ENCODE measurements at regions not wholly inside any gene's neighbourhood (a gene's known extent, or its start where the extent isn't known, plus 50 kb on each side); places are given as distances from the start of the nearest gene placed in this dataset.
"Not testable (repeated sequence)": the region's sequence is repeated elsewhere in the genome, so short reads cannot be mapped to it uniquely, and the experiment has no call there.

DNA sequence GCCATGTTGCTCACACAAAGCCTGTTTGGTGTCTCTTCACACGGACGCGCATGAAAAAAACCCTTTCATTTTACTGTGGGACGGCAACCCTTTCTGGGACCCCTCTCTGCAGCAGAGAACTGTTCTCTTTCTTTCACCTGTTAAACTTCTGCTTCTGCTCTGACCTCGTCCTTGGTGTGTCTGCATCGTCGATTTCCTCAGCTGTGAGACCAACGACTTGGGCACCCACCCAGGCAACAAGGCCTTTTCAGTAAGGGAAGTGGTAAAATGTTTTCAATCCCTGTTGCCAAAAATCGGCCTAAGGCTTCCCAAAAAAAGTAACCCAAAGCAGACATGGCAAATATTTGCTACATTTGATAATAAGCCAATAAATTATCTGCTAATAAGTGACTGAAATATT lies 515.3 kb downstream of the IRS2 start:
- H2AFZ ChIP-seq (ENCODE audit: insufficient read depth, low read depth, low read length, poor library complexity, severe bottlenecking) = no peak overlapping the region
- H3K4me1 ChIP-seq (ENCODE audit: control insufficient read depth in 1 of 2, insufficient read depth in 2 of 2, low read length in 2 of 2) = no peaks in the 10 kb centered on the region
- peak overlapping the region in 1 of 7 donors; percentile 82 for H3K27ac Mint-ChIP-seq
- H3K4me2 ChIP-seq (replicated peaks; ENCODE audit: extremely low read depth, low read length, poor library complexity, severe bottlenecking) = no peak overlapping the region
- intact Hi-C loops (cut with micrococcal nuclease) = no loop called here
- TF ChIP-seq, protein P1, sequence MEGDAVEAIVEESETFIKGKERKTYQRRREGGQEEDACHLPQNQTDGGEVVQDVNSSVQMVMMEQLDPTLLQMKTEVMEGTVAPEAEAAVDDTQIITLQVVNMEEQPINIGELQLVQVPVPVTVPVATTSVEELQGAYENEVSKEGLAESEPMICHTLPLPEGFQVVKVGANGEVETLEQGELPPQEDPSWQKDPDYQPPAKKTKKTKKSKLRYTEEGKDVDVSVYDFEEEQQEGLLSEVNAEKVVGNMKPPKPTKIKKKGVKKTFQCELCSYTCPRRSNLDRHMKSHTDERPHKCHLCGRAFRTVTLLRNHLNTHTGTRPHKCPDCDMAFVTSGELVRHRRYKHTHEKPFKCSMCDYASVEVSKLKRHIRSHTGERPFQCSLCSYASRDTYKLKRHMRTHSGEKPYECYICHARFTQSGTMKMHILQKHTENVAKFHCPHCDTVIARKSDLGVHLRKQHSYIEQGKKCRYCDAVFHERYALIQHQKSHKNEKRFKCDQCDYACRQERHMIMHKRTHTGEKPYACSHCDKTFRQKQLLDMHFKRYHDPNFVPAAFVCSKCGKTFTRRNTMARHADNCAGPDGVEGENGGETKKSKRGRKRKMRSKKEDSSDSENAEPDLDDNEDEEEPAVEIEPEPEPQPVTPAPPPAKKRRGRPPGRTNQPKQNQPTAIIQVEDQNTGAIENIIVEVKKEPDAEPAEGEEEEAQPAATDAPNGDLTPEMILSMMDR (IDR thresholded peaks at IDR 0.05) = no peak
- no peaks in the 10 kb centered on the region for H3K9me3 ChIP-seq (replicated peaks in 1 of 2; ENCODE audit: control insufficient read depth in 1 of 2, insufficient read depth in 1 of 2, low read length in 2 of 2)
- H3K36me3 ChIP-seq (replicated peaks in 1 of 2; ENCODE audit: control insufficient read depth in 1 of 2, insufficient read depth in 2 of 2, low read length in 2 of 2) = no peaks in the 10 kb centered on the region
- H3K36me3 Mint-ChIP-seq = no peaks in the 10 kb centered on the region
- H3K9ac ChIP-seq (ENCODE audit: insufficient read depth, low read length, poor library complexity, severe bottlenecking) = no peak overlapping the region
- 61% methylated on average over 5 of the region's 9 CpGs for WGBS (ENCODE audit: insufficient coverage)
- no peak overlapping the region for H3K27ac ChIP-seq (ENCODE audit: low read depth in 1 of 2, low read length in 2 of 2)
- peaks cover 3 to 6% (median 4%) of the 10 kb centered on the region in 3 donors for H3K27me3 Mint-ChIP-seq (ENCODE audit: low read depth in 3 of 3)
- H3K4me1 Mint-ChIP-seq = peaks cover 7% of the 10 kb centered on the region
- DNase-seq = no peak
- no peaks in the 10 kb centered on the region for H3K79me2 ChIP-seq (ENCODE audit: insufficient read depth, low read length)
- H3K4me3 Mint-ChIP-seq = no peak overlapping the region
- H4K20me1 ChIP-seq (ENCODE audit: insufficient read depth, low read length) = no peaks in the 10 kb centered on the region
- no peaks in the 10 kb centered on the region for H3K27me3 ChIP-seq (ENCODE audit: control insufficient read depth in 2 of 2, insufficient read depth in 2 of 2, low read length in 2 of 2)
- no peak overlapping the region for H3K4me3 ChIP-seq (replicated peaks in 1 of 3; ENCODE audit: low read depth in 2 of 3, low read length in 3 of 3)
- peaks cover 0 to 7% (median 2%) of the 10 kb centered on the region in 7 donors for H3K9me3 Mint-ChIP-seq

DNA sequence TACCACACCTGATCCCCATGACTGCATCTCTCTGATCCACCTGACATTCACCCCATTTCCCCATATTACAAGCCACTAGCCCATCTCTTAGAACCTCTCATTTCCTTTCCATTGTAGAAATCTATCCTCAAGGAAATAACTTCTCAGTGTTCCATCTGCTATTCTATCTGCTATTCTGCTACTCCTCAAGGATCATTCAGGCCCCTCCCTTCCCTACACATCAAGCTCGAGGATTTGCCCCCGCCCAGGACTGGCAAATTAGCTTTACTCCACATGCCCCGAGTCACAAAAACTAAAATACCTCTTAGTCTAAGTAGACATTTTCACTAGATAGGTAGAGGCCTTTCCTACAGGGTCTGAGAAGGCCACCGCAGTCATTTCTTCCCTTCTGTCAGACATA lies 517.0 kb downstream of the IRS2 start:
- H3K4me1 ChIP-seq (ENCODE audit: control insufficient read depth in 1 of 2, insufficient read depth in 2 of 2, low read length in 2 of 2); H3K27ac ChIP-seq (ENCODE audit: low read depth in 1 of 2, low read length in 2 of 2); H3K4me2 ChIP-seq (replicated peaks; ENCODE audit: extremely low read depth, low read length, poor library complexity, severe bottlenecking); H3K4me1 Mint-ChIP-seq; intact Hi-C loops (cut with micrococcal nuclease); DNase-seq; H3K36me3 Mint-ChIP-seq; H2AFZ ChIP-seq (ENCODE audit: insufficient read depth, low read depth, low read length, poor library complexity, severe bottlenecking); H3K9me3 ChIP-seq (replicated peaks in 1 of 2; ENCODE audit: control insufficient read depth in 1 of 2, insufficient read depth in 1 of 2, low read length in 2 of 2); H3K36me3 ChIP-seq (replicated peaks in 1 of 2; ENCODE audit: control insufficient read depth in 1 of 2, insufficient read depth in 2 of 2, low read length in 2 of 2); H3K27ac Mint-ChIP-seq; H3K27me3 Mint-ChIP-seq (ENCODE audit: low read depth in 3 of 3); H3K4me3 ChIP-seq (replicated peaks in 1 of 3; ENCODE audit: low read depth in 2 of 3, low read length in 3 of 3); H3K9me3 Mint-ChIP-seq; H4K20me1 ChIP-seq (ENCODE audit: insufficient read depth, low read length); H3K27me3 ChIP-seq (ENCODE audit: control insufficient read depth in 2 of 2, insufficient read depth in 2 of 2, low read length in 2 of 2); H3K79me2 ChIP-seq (ENCODE audit: insufficient read depth, low read length); H3K9ac ChIP-seq (ENCODE audit: insufficient read depth, low read length, poor library complexity, severe bottlenecking); H3K4me3 Mint-ChIP-seq: not testable (repeated sequence)
- no CpG with 5 or more reads among the region's 4 CpGs for WGBS (ENCODE audit: insufficient coverage)

DNA sequence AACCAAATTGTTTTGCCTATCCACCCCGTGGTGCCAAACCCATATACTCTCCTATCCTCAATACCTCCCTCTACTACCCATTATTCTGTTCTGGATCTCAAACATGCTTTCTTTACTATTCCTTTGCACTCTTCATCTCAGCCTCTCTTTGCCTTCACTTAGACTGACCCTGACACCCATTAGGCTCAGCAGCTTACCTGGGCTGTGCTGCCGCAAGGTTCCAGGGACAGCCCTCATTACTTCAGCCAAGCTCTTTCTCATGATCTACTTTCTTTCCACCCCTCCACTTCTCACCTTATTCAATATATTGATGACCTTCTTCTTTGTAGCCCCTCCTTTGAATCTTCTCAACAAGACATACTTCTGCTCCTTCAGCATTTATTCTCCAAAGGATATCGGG lies 517.9 kb downstream of the IRS2 start:
- 100% methylated on average over 2 of the region's 3 CpGs for WGBS (ENCODE audit: insufficient coverage)
- not testable (repeated sequence) for DNase-seq

DNA sequence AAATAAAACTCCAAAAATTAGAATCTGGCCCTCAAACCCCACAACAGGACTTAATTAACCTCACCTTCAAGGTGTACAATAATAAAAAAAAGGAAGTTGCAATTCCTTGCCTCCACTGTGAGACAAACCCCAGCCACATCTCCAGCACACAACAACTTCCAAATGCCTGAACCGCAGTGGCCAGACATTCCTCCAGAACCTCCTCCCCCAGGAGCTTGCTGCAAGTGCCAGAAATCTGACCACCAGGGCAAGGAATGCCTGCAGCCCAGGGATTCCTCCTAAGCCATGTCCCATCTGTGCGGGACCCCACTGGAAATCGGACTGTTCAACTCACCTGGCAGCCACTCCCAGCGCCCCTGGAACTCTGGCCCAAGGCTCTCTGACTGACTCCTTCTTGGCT lies 519.0 kb downstream of the IRS2 start:
- H3K9ac ChIP-seq (ENCODE audit: insufficient read depth, low read length, poor library complexity, severe bottlenecking); H3K4me1 Mint-ChIP-seq; H2AFZ ChIP-seq (ENCODE audit: insufficient read depth, low read depth, low read length, poor library complexity, severe bottlenecking); H3K36me3 ChIP-seq (replicated peaks in 1 of 2; ENCODE audit: control insufficient read depth in 1 of 2, insufficient read depth in 2 of 2, low read length in 2 of 2); H4K20me1 ChIP-seq (ENCODE audit: insufficient read depth, low read length); H3K79me2 ChIP-seq (ENCODE audit: insufficient read depth, low read length); DNase-seq; H3K27me3 ChIP-seq (ENCODE audit: control insufficient read depth in 2 of 2, insufficient read depth in 2 of 2, low read length in 2 of 2); H3K27ac ChIP-seq (ENCODE audit: low read depth in 1 of 2, low read length in 2 of 2); H3K9me3 Mint-ChIP-seq; H3K4me3 ChIP-seq (replicated peaks in 1 of 3; ENCODE audit: low read depth in 2 of 3, low read length in 3 of 3); H3K9me3 ChIP-seq (replicated peaks in 1 of 2; ENCODE audit: control insufficient read depth in 1 of 2, insufficient read depth in 1 of 2, low read length in 2 of 2); H3K4me2 ChIP-seq (replicated peaks; ENCODE audit: extremely low read depth, low read length, poor library complexity, severe bottlenecking); H3K4me3 Mint-ChIP-seq; H3K36me3 Mint-ChIP-seq; intact Hi-C loops (cut with micrococcal nuclease); H3K4me1 ChIP-seq (ENCODE audit: control insufficient read depth in 1 of 2, insufficient read depth in 2 of 2, low read length in 2 of 2): not testable (repeated sequence)
- WGBS (ENCODE audit: insufficient coverage) = 83% methylated on average over 3 of the region's 4 CpGs
- H3K27ac Mint-ChIP-seq = peak overlapping the region in 1 of 7 donors; percentile 48
- peaks cover 4 to 12% (median 5%) of the 10 kb centered on the region in 3 donors for H3K27me3 Mint-ChIP-seq (ENCODE audit: low read depth in 3 of 3)

More for the DNA sequence above, 517.9 kb downstream of the IRS2 start:
- H4K20me1 ChIP-seq (ENCODE audit: insufficient read depth, low read length); H3K27me3 Mint-ChIP-seq (ENCODE audit: low read depth in 3 of 3); H3K4me3 ChIP-seq (replicated peaks in 1 of 3; ENCODE audit: low read depth in 2 of 3, low read length in 3 of 3); H3K9ac ChIP-seq (ENCODE audit: insufficient read depth, low read length, poor library complexity, severe bottlenecking); H3K79me2 ChIP-seq (ENCODE audit: insufficient read depth, low read length); H3K9me3 Mint-ChIP-seq; H3K27me3 ChIP-seq (ENCODE audit: control insufficient read depth in 2 of 2, insufficient read depth in 2 of 2, low read length in 2 of 2); H3K36me3 Mint-ChIP-seq; H3K36me3 ChIP-seq (replicated peaks in 1 of 2; ENCODE audit: control insufficient read depth in 1 of 2, insufficient read depth in 2 of 2, low read length in 2 of 2); H3K27ac ChIP-seq (ENCODE audit: low read depth in 1 of 2, low read length in 2 of 2); intact Hi-C loops (cut with micrococcal nuclease); H3K4me1 Mint-ChIP-seq; H3K4me3 Mint-ChIP-seq; H2AFZ ChIP-seq (ENCODE audit: insufficient read depth, low read depth, low read length, poor library complexity, severe bottlenecking); H3K4me2 ChIP-seq (replicated peaks; ENCODE audit: extremely low read depth, low read length, poor library complexity, severe bottlenecking); H3K9me3 ChIP-seq (replicated peaks in 1 of 2; ENCODE audit: control insufficient read depth in 1 of 2, insufficient read depth in 1 of 2, low read length in 2 of 2); H3K4me1 ChIP-seq (ENCODE audit: control insufficient read depth in 1 of 2, insufficient read depth in 2 of 2, low read length in 2 of 2): not testable (repeated sequence)
- H3K27ac Mint-ChIP-seq = peak overlapping the region in 1 of 7 donors; percentile 36

Measured in CD14-positive monocyte (primary cell).